ENCODE measurements at regions not wholly inside any gene's neighbourhood (a gene's known extent, or its start where the extent isn't known, plus 50 kb on each side); places are given as distances from the start of the nearest gene placed in this dataset.

- TF ChIP-seq POLR2AphosphoS5 (IDR thresholded peaks at IDR 0.05): no peak
- no peak for TF ChIP-seq CTCF (IDR thresholded peaks at IDR 0.05)
These were observed 697.8 kb downstream of the GATA3 start for GRCh38 chr10:8752146-8752843.
